ENCODE measurements at regions not wholly inside any gene's neighbourhood (a gene's known extent, or its start where the extent isn't known, plus 50 kb on each side); places are given as distances from the start of the nearest gene placed in this dataset.
A peak's percentile ranks its signal among the peaks of the same experiment; 100 is the strongest.
"Not testable (repeated sequence)": the region's sequence is repeated elsewhere in the genome, so short reads cannot be mapped to it uniquely, and the experiment has no call there.

DNA sequence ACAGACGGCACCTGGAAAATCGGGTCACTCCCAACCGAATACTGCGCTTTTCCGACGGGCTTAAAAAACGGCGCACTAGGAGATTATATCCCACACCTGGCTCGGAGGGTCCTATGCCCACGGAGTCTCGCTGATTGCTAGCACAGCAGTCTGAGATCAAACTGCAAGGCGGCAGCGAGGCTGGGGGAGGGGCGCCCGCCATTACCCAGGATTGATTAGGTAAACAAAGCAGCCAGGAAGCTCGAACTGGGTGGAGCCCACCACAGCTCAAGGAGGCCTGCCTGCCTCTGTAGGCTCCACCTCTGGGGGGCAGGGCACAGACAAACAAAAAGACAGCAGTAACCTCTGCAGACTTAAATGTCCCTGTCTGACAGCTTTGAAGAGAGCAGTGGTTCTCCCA lies 64.5 kb downstream of the SLC30A10 start:
- DNase-seq; in situ Hi-C loops (cut with HindIII; ENCODE audit: low pct_ligation_motif_present, low sequenced_read_pairs); H3K36me3 ChIP-seq (replicated peaks); H3K4me3 ChIP-seq (ENCODE audit: low read depth, low read length); H3K27ac ChIP-seq; H3K27me3 ChIP-seq (replicated peaks): not testable (repeated sequence)

GRCh38 chr1:219862366-219862765 lies 66.0 kb downstream of the SLC30A10 start:
- in situ Hi-C loops (cut with HindIII; ENCODE audit: low pct_ligation_motif_present, low sequenced_read_pairs), result no loop called here
- no peak overlapping the region for H3K27ac ChIP-seq
- TF ChIP-seq CTCF (IDR thresholded peaks at IDR 0.05; ENCODE audit: low read depth, low read length, missing control alignments), result no peak
- H3K4me3 ChIP-seq (ENCODE audit: low read depth, low read length), result no peak overlapping the region
- H3K36me3 ChIP-seq (replicated peaks), result no peaks in the 10 kb centered on the region
- no peaks in the 10 kb centered on the region for H3K27me3 ChIP-seq (replicated peaks)
- no peak for DNase-seq

- no peak for TF ChIP-seq CTCF (IDR thresholded peaks at IDR 0.05; ENCODE audit: low read depth, low read length, missing control alignments)
- H3K36me3 ChIP-seq (replicated peaks), result no peaks in the 10 kb centered on the region
- in situ Hi-C loops (cut with HindIII; ENCODE audit: low pct_ligation_motif_present, low sequenced_read_pairs), result no loop called here
Measured at GRCh38 chr1:219858980-219859379, 69.4 kb downstream of the SLC30A10 start.

DNA sequence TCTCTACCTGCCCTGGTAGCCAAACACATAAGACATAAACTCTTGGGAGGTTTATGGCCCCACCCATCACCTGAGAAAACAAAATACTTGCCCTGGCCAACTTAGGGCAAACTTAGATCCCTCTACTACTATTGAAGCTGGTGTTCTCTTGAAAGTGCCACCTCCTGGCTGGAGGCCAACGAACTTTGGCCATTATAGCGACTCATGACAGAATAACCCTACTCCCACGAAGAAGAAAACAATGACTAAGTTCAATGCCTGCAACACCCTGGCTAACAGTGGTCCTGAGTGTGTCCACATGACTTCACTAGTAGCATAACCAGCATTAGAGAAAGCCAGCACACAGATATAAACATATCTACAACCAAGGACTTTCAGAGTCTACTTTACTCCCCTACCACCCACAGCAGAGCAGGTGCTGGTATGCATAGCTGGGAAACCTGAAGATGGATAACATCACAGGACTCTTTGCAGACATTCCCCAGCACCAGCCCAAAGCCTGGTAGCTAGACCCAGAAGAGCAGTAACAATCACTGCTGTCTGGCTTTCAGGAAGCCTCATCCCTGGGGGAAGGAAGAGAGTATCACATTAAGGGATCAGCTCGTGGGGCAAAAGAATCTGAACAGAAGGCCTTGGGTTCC lies 81.0 kb downstream of the SLC30A10 start:
- Histone ChIP-seq H3K27me3 (replicated peaks) (peaks cover 3% of the 10 kb centered on the region), H3K36me3 (replicated peaks) (no peaks in the 10 kb centered on the region), H3K4me3 (ENCODE audit: low read depth, low read length) (no peak overlapping the region), H3K27ac (no peak overlapping the region)
- no peak for DNase-seq
- in situ Hi-C loops (cut with HindIII; ENCODE audit: low pct_ligation_motif_present, low sequenced_read_pairs), result no loop called here
- TF ChIP-seq CTCF (IDR thresholded peaks at IDR 0.05; ENCODE audit: low read depth, low read length, missing control alignments), result no peak

More at GRCh38 chr1:219858980-219859379, 69.4 kb downstream of the SLC30A10 start:
- no peak overlapping the region for H3K4me3 ChIP-seq (ENCODE audit: low read depth, low read length)
- no peak for DNase-seq
- no peaks in the 10 kb centered on the region for H3K27me3 ChIP-seq (replicated peaks)
- no peak overlapping the region for H3K27ac ChIP-seq

GRCh38 chr1:219839595-219839994 lies 88.8 kb downstream of the SLC30A10 start:
- DNase-seq; in situ Hi-C loops (cut with HindIII; ENCODE audit: low pct_ligation_motif_present, low sequenced_read_pairs); H3K4me3 ChIP-seq (ENCODE audit: low read depth, low read length): not testable (repeated sequence)

GRCh38 chr1:219837994-219838294 lies 90.4 kb downstream of the SLC30A10 start:
- H3K27ac ChIP-seq, result no peak overlapping the region
- in situ Hi-C loops (cut with HindIII; ENCODE audit: low pct_ligation_motif_present, low sequenced_read_pairs), result no loop called here
- DNase-seq, result no peak
- H3K4me3 ChIP-seq (ENCODE audit: low read depth, low read length), result no peak overlapping the region
- H3K36me3 ChIP-seq (replicated peaks), result no peaks in the 10 kb centered on the region
- TF ChIP-seq CTCF (IDR thresholded peaks at IDR 0.05; ENCODE audit: low read depth, low read length, missing control alignments), result no peak
- H3K27me3 ChIP-seq (replicated peaks), result no peaks in the 10 kb centered on the region

More at GRCh38 chr1:219839595-219839994, 88.8 kb downstream of the SLC30A10 start:
- H3K27ac ChIP-seq; H3K36me3 ChIP-seq (replicated peaks); H3K27me3 ChIP-seq (replicated peaks): not testable (repeated sequence)

DNA sequence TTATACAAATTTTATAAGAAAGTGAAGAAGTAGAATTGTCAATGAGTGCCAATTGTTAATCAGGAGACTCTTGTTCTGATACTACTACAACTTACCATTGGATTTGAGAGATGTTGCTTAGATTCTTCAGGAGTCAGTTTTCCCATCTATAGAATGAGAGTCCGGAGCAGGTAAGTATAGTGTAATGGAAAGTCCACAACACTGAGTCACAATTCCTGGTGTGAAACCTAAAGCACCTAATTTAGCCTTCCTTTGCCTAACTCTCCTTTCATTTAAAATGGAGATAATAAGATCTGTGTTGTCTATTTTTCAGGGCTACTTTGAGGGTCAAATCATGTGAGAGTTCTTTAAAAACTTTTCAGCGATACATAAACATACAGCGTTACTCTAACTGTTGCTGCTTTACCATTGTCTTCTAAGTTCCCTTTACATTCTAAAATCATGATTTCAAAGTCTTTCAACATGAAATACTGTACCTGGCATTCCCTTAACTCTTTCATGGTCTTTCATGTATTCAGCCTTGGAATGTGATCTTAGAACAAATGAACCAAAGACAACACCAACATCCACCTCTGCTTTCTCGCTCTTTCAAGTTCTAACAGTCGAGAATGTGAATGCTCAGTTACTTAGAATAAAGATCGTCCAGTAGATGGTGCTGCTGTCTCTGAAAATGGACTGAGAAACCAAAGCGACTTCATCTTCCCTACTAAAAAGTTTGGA lies 90.9 kb downstream of the SLC30A10 start:
- Histone ChIP-seq H3K27me3 (replicated peaks) (no peaks in the 10 kb centered on the region), H3K36me3 (replicated peaks) (no peaks in the 10 kb centered on the region), H3K4me3 (ENCODE audit: low read depth, low read length) (no peak overlapping the region), H3K27ac (no peak overlapping the region)
- TF ChIP-seq CTCF (IDR thresholded peaks at IDR 0.05; ENCODE audit: low read depth, low read length, missing control alignments), result peak; percentile 71
- in situ Hi-C loops (cut with HindIII; ENCODE audit: low pct_ligation_motif_present, low sequenced_read_pairs), result no loop called here
- DNase-seq, result peak; percentile 46

Measured in brain microvascular endothelial cell (primary cell).